HS-5 (cell line): ENCODE measurements at regions not wholly inside any gene's neighbourhood (a gene's known extent, or its start where the extent isn't known, plus 50 kb on each side); places are given as distances from the start of the nearest gene placed in this dataset.
"Not testable (repeated sequence)": the region's sequence is repeated elsewhere in the genome, so short reads cannot be mapped to it uniquely, and the experiment has no call there.

Experiments
- DNase-seq: peaks from one replicate; pipeline ENCODE4 v3.0.0-alpha.2; 2012; ENCODE audit warnings: low read depth

DNA sequence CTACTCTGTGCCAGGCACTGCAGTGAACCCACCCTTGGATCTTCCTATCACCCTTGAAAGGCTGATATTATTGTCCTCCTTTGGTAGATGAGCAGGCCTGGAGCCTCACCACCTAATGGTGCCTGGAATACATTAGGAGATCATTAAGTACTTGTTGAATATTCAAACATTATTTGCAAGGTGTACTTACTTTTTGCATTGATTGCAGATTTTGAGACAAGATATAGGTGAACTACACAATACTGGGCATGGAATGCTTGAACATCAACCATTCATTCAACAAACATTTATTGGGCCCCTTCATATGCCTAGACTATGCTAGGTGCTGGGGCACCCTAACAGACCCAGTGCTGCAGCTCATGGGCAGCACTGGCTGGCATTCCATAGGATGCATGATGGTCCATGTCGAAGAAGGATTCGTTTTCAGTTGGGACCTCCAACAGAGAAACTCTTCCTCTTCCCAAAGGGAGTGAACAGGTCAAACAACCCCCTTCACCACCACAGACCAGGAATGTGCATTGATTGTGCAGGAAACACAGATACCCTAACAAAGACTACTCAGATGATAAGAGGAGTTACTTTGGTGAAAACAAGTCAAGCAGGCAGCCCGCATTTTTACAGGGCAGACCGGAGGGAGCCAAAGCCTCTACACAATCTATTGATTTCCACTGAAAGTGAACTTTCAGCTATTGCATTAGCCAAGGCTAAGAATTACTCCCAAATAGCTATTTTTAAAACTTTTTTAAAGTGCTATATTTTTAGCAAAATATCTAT is 149.6 kb upstream of the SH3BP4 start:
- DNase-seq, result no peak

DNA sequence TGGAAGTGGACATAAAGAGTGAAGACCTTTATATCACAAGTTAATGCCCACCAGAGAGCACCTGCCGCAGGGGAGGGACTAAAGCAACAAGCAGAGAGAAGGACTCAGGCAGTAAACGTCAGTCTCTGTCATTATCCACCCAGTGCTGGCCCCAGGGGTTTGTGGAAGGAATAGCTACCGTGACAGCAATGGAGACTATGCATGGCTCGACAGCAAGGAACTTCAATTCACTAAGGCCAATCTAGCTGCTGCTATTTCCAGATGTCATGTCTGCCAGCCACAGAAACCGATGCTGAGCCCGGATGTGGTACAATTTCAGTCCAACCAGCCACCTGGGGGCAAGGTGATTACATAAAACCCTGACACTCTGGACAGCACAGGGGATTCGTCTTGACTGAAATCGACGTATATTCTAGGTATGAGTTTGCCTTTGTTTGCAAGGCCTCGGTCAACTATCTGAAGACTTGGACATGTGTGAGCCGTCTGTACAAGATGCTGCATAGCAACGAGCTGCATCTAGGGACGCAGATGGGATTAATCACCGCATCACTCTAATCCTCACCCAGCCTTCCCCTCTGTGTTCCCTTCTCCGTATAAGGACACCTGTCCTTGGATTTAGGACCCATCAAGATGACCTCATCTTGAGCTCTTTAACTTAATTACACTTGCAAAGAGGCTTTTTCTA is 154.1 kb upstream of the SH3BP4 start:
- no peak for DNase-seq

DNA sequence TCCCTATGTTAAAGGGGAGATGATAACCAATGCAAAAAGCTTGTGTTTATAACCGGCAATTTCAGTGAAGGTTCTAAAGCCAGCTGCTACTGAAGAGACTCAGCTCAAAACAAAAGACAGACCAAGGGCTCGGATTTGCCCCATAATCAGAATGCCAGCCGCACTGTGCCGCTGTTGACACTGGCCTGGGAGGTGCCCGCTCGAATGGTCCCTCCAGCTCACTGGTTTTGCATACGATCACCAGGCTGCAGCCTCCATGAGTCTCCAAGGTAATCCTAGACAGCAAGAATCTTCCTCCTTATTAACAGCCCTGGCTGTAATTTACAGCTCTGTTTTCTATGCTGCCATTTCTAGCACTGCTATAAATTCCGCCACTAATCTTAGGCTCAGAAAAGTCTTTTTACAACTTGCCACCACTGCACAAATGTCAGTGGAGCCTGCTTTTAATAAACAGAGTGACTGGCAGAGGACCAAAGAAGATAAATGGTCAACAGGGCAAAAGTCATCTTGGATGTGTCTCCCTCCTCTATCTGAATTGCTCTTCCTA is 155.7 kb upstream of the SH3BP4 start:
- DNase-seq, result no peak

DNA sequence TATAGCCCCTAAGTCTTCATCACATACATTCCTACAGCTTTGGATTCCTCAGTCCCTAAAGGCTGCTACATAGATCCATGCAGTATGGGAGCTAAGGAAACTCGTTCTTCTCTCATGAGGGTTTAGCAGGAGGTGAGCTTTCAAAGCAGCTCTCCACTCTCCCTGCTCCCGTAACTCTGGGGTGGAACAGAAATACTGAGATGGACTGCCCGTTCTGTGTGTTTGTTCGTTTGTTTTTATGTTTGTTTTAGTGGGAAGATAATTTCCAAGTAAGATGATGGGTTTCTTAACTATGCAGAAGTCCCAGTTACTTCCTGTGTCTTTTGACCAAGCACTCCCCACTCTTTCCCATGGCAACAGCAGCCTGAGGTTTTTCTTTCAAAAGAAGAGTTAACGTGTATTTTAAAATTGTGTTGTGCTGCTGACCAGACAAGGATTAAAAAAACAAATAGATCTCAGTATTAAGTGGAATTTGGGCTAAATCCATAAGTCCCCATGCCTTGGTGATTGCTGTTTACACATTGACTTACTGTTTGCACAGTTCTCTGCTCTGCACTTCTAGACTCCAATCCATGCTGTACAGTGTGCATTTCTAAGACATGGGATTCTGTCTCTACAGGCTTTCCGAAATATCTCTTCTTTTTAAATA is 156.4 kb upstream of the SH3BP4 start:
- DNase-seq, result no peak

DNA sequence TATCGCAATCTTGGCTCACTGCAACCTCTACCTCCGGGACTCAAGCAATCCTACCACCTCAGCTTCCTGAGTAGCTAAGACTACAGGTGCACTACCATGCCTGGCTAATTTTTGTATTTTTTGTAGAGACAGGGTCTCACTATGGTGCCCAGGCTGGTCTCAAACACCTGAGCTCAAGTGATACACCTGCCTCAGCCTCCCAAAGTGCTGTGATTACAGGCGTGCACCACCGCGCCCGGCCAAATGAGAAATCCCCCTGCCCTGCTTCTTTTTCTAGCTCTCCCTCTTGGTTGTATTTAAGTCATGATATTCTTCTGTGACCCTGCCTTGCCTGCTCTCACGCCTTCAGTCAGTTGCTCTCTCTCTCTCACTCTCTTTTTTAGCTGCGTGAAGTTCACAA is 157.0 kb upstream of the SH3BP4 start:
- DNase-seq, result no peak

DNA sequence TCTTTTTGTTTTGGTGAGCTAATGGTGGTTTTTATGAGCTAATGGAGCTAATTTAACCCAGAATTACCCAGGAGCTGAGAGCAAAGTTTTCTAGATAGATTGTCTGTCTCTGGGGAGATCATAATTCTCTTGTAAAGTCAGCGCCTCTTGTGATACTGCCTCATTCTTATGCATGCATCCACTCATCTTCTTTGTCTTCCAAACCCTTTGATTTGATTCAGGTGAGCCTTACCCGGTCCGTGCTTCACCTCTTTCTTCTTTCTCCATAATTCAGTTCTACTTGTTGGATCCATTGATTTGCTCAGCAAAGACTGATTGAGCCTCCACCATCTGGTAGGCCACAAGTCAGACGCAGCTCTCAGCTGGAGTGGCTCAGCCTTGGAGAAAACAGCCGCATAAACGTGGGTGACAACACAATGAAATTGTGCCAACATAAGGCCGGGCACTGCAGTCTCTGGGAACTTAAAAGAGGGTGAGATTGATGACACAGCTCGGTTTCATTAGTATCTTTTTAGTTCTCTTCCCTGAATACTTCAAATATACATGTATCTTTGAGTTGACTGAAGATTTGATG is 158.5 kb upstream of the SH3BP4 start:
- no peak for DNase-seq

DNA sequence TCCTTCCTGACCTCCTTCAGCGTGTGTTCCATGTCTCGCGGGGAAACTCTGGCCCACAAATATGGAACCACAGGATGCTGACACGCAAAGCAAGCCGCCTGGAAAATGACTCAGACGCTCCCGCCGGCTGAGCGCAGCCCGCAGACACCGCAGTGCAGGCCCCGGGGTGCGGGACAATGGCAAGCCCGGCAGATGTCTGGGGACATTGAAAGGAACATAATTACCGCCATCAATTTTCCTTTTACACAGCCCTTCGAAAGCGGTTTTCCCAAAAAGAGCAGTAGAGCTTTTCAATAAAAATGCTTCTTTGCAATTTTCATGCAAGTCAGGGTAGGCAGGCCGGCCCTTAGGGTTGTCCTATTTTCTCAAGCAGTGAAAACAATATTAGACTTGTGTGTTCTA is 159.2 kb upstream of the SH3BP4 start:
- no peak for DNase-seq

DNA sequence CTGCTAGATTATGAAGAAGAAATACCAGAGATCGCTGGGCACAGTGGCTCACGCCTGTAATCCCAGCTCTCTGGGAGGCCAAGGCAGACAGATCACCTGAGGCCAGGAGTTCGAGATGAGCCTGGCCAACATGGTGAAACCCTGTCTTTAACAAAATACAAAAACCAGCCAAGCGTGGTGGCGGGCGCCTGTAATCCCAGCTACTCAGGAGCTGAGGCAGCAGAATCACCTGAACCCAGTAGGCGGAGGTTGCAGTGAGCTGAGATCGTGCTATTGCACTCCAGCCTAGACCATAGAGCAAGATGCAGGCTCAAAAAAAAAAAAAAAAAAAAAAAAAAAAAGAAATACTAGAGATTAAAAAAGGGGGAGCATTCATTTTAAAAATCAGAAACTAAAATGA is 159.7 kb upstream of the SH3BP4 start:
- not testable (repeated sequence) for DNase-seq

DNA sequence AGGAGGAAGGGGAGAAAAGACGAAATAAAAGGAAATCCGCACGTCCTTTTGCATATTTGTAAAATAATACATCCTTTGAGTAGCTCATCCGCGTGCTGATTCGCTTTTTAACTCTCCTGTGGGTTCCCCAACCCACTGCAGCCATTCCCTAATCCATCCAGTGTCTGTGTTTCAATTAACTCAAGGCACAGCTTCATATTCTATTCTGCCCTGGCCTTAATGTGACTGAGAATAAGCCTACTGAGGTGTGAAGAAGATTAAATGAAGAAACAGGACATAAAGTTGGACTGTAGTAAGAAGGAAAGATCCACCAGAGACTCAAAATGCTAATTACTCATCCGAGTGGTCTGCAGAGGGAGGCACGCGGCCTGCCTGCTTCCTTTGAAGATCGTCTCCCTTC is 161.4 kb upstream of the SH3BP4 start:
- DNase-seq, result no peak

DNA sequence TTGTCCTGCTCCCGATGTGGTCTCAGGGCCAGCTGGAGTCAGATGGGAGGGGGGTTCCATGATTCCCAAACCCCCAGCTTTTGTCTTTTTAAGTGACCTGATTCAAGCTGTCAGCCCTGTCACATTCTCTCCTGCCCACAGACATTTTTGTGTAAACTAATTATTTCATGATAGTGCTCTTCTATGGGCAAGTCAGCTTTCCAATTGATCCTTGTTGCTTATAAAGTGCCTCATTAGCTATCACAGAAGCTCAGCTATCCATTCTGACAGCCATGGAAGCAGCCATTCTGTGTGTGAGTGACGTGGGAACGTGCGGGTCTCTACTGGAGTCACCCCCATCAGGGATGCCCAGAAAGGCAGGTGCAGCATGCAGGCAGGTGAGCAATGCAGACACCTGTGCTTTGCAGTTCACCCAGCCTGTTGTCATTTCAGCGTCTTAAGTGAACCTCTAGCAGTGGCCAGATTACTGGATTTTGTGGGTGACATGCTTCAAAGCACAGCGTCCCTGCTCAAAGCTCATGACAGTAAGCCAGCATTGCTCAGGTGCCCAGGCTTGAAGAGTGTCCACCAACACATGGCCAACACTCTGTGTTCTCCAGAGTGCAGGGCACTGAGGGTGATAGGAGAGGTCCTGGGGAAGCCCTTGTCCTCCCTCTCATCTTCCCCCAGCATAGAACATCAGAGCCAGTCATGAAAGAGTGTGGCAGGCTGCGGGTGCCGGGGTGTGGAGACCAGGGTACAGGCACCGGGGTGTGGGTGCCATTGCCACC is 162.1 kb upstream of the SH3BP4 start:
- no peak for DNase-seq

DNA sequence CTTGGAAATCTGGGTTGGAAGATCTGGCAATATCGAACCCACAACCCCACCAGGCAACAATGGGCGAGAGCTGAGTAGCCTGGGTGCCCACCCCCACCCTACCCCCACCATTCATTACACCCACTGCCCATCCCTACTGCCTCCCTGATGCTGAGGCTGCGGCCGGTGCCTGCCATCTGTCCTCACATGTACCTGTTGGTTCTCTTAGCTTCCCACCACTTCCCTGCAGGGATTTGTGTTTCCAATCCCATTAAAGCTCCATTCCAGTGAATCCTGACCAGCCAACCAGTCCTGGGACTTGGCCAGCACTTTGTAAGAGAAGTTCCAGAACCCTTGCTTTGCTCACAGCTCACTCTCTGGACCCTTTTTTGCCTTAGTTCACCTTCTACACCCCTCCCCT is 163.0 kb upstream of the SH3BP4 start:
- no peak for DNase-seq

DNA sequence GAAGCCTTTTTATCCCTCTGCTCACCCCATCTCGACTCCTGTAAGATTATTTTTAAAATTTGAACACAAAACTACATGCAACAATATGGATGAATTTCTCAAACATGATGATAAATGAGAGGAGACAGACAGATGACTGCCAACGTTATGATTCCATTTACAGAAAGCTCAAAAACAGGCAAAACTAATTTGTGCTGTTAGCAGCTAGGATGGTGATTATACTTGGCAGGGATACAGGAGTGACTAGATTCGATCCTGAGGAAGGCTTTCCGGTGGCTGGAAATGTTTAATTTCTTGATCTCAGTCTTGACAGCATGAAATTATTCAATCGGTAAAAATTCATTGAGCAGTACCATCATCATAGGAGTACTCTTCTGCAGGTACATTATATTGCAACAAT is 163.4 kb upstream of the SH3BP4 start:
- no peak for DNase-seq

DNA sequence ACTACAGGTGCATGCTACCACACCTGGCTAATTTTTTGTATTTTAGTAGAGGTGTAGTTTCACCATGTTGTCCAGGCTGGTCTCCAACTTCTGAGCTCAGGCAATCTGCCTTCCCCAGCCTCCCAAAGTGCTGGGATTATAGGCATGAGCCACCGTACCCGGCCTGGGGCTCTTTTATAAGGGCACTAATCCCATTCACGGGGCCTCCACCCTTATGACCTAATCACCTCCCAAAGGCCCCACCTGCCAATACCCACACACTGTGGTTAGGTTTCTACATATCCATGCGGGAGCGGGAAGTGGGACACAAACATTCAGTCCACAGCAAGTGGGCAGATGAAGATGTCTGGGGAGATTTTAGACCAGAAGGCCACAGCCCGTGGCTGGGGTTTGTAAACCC is 164.7 kb upstream of the SH3BP4 start:
- no peak for DNase-seq

DNA sequence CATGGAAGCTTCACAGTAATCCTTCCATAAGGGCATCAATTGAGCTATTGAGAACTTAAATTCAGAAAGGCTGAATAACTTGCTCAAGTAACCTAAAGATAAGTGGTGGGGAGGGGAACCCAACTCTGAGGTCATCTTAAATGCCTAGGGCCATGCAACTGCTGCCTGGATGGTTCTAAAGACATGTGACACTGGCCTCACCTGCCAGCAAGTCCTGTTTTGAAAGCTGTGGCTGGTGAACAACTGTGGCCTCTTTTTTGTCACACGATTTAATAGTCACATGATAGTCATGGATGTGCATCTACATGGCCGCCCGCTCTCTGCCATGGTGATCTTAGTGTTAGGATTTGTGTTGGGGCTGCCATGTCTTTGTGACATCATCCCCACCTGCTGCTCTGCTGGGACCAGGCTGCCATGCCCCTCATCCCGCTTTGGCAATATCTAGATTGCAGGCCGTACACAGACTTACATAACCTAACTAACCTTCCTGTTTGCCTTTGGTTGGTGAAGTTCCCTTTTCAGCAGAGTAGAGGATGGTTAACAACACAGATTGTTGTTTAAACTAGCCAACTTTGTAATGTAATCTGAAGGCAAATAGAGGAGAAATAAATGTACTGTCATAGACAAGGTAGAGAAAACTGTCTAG is 177.9 kb upstream of the SH3BP4 start:
- DNase-seq, result no peak

DNA sequence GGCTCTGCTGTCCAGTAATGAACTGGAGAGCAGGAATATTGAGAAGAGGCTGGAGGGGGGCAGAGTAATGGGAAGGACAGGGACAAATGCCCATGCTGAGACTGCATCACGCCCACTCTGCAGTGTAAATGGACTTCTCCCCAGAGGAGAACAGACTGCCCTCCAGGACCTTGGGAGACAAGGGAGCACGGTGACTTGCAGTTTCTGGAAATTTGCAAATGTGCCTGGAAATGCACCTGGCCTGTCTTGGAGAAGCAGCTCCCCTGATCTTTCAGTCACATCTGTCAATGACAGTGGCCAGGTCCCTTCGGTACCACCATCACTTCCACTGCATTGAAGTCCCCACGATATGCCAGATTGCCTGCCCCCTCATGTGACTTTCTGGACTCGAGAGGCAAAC is 178.7 kb upstream of the SH3BP4 start:
- DNase-seq, result no peak

DNA sequence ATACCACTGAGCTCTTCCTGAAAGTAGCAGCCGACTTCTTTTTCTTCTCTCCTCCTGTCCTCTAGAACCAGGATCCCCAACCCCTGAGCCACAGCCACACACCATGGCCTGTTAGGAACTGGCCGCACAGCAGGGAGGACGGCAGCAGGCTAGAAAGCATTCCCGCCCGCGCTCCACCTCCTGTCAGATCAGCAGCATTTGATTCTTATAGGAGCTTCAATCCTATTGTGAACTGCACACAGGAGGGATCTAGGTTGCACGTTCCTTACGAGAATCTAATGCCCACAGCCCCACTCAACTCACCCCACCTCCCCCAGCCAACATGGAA is 179.1 kb upstream of the SH3BP4 start:
- DNase-seq, result no peak

DNA sequence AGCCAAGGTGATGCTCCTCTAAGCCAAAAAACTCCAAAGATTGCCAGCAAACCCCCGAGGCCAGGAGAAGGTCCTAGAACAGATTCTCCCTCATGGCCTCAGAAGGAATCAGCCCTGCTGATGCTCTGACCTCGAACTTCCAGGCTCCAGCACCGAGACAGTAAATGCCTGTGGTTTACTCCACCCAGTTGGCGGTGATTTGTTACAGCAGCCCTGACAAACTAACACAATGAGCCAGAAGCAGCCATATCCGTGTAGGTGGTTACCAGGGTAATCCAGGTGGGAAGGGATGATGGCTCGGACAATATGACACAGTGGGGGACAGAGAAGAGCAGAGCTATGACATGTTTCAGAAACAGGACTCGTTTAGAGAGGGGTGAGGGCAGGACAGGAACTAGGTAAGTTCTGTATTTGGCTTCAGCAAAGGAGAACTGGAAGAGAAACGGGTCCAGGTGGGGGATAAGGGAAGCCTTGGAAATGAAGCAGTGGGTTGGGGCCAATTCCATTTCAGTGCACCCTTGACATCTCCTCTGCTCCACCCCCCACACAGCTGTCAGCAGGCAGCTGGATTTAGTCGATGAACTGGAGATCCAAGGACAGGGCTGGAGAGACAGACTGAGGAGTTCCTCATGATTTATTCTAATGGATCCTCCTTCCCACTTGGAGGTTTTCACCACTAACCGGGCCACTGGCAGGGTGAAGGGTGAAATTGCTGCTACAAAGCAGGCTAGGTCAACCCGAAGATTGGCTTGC is 179.7 kb upstream of the SH3BP4 start:
- DNase-seq, result no peak

DNA sequence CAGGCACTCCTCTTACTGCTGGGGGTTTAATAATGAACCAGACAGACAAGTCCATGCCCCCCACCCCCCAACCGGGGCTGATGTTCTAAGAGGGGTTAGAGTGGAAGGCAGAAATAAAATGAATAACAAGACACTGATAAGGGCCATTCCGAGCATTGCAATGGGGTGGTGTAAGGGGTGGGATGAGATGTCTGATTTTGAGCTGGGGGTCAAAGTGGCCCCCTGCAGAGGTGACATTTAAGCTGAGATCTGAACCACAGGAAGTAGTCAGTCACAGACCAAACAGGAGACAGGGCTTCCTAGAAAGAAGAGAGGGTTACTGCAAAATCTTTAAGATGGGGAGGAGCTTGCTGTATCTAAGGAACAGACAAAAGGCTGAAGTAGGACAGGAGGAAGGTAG is 180.6 kb upstream of the SH3BP4 start:
- DNase-seq, result no peak

DNA sequence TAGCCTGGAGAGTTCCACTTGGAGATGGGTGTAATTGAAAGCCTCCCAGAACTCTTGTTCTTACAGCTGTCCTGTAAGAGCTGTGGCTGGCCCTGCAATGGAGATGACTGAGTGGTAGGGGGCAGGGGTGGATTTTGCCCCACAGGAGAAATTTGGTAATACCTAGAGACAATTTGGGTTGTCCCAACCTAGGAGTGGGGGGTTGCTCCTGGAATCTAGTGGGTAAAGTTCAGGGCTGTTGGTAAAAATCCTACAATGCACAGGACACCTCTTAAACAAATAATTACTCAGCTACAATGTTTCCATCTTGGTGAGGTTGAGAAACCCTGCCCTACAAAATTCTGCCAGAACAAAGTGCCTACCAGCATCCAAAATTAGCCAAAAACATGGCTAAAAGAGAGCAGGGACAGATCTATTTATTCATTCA is 181.1 kb upstream of the SH3BP4 start:
- DNase-seq, result no peak

DNA sequence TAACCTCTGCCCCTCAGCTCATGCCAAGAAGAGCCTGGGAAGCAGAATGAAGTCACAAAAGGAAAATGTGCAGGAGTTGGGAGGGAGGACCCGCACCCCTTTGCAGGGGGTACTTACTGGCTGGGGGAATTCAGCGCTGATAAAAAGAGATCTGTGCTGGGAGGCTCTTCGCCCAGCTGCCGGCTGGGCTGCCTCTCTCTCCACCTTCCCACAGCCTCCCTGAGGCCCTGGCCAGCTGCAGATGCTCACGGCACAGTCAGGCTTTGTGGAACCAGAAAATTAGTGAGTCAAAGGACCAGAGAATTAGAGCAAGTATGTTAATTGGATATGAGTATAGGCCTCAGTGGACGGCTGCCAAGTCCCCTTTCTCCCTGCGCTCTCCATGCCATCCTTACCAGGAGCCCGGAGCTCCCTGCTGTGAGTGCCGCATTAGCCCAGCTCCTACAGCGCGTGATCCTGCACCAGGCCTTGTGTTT is 181.7 kb upstream of the SH3BP4 start:
- no peak for DNase-seq
